Upper lobe of left lung (tissue), 4 donors: ENCODE measurements at regions not wholly inside any gene's neighbourhood (a gene's known extent, or its start where the extent isn't known, plus 50 kb on each side); places are given as distances from the start of the nearest gene placed in this dataset.

Experiments
- CTCF ChIP-seq, 6 experiments: fragments of 450-650 bp in 4 of 6; fragments of 200-600 bp in 2 of 6; sonication (generic) in 2 of 6; IDR thresholded peaks; one replicate each; pipeline ENCODE4 v1.5.1; 2016 to 2019; ENCODE audit warnings: antibody characterized with exemption in 6 of 6
- EP300 ChIP-seq, 4 donors: sonication (generic); formaldehyde crosslinking; IDR thresholded peaks; one replicate each; pipeline ENCODE4 v1.5.1; 2017; ENCODE audit warnings: antibody characterized with exemption in 4 of 4, control low read depth in 2 of 4
- POLR2A ChIP-seq, 4 donors: fragments of 450-650 bp; IDR thresholded peaks; one replicate each; pipeline ENCODE4 v1.5.1; 2016 to 2017; ENCODE audit warnings: antibody characterized with exemption in 4 of 4, mild to moderate bottlenecking in 2 of 4
- POLR2AphosphoS5 ChIP-seq, 2 donors: sonication (generic); formaldehyde crosslinking; IDR thresholded peaks; one replicate each; pipeline ENCODE4 v1.5.1; 2017; ENCODE audit warnings: antibody characterized with exemption in 2 of 2

DNA sequence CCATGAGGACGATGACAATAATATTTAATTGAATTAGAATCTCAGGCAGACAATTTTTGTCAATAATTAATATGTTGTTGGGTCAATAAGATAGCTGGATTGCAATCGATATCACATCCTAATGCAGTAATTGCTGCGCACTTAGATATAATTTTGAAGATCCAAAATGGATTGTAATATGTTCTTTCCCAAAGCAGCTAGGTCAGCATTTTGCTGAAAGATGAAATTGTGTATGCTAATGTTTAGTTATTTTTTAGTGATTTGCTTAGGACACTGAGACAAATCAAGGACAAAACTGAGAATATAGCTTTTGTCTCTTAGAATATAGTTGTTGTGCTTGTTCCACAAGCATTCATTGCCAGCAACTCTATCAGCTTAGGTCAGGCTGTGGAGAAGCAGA lies 389.9 kb downstream of the MTRR start:
- TF ChIP-seq POLR2A (IDR thresholded peaks at IDR 0.05) (no peak), POLR2AphosphoS5 (IDR thresholded peaks at IDR 0.05) (no peak), EP300 (IDR thresholded peaks at IDR 0.05) (no peak), CTCF (IDR thresholded peaks at IDR 0.05) (no peak)
